Trophoblast cell (in vitro differentiated cells and primary cell): ENCODE measurements at regions not wholly inside any gene's neighbourhood (a gene's known extent, or its start where the extent isn't known, plus 50 kb on each side); places are given as distances from the start of the nearest gene placed in this dataset.
A peak's percentile ranks its signal among the peaks of the same experiment; 100 is the strongest.

Experiments used
- DNase-seq, 2 donors: peaks; one replicate each; pipeline ENCODE4 v3.0.0-alpha.2; 2016
- H2AFZ ChIP-seq: 2 replicates; pipeline ENCODE4 v1.6.1; 2013; ENCODE audit warnings: low read length, moderate library complexity, mild to moderate bottlenecking; ENCODE audit not compliant: insufficient read depth, poor library complexity
- H2AK5ac ChIP-seq: 2 replicates; pipeline ENCODE4 v1.6.1; 2013; ENCODE audit warnings: mild to moderate bottlenecking, low read length
- H2BK120ac ChIP-seq: 2 replicates; pipeline ENCODE4 v1.6.1; 2013; ENCODE audit warnings: low read length, mild to moderate bottlenecking, moderate library complexity; ENCODE audit not compliant: insufficient read depth, poor library complexity
- H2BK12ac ChIP-seq: 2 replicates; pipeline ENCODE4 v1.6.1; 2013; ENCODE audit warnings: mild to moderate bottlenecking, low read length, moderate library complexity
- H2BK5ac ChIP-seq: 2 replicates; pipeline ENCODE4 v1.6.1; 2013; ENCODE audit warnings: low read length, low read depth, moderate library complexity, mild to moderate bottlenecking; ENCODE audit not compliant: poor library complexity
- H3K14ac ChIP-seq: 2 replicates; pipeline ENCODE4 v1.6.1; 2013; ENCODE audit warnings: mild to moderate bottlenecking, low read length
- H3K18ac ChIP-seq: 2 replicates; pipeline ENCODE4 v1.6.1; 2013; ENCODE audit warnings: mild to moderate bottlenecking, low read length
- H3K23ac ChIP-seq: 2 replicates; pipeline ENCODE4 v1.6.1; 2013; ENCODE audit warnings: low read length
- H3K27ac ChIP-seq: 2 replicates; pipeline ENCODE4 v1.5.1; 2013; ENCODE audit warnings: low read depth, mild to moderate bottlenecking, inconsistent platforms, low read length, moderate library complexity
- H3K27me3 ChIP-seq: 2 replicates; pipeline ENCODE4 v1.6.1; 2013; ENCODE audit warnings: inconsistent platforms, mild to moderate bottlenecking, low read length, moderate library complexity; ENCODE audit not compliant: insufficient read depth
- H3K36me3 ChIP-seq, 2 experiments: 1 replicate in 1 of 2; 2 replicates in 1 of 2; pipeline ENCODE4 v1.6.1; 2013; ENCODE audit warnings: low read length in 2 of 2, mild to moderate bottlenecking in 2 of 2, moderate library complexity in 1 of 2; ENCODE audit not compliant: insufficient read depth in 2 of 2, control insufficient read depth in 1 of 2
- H3K4ac ChIP-seq: 2 replicates; pipeline ENCODE4 v1.6.1; 2013; ENCODE audit warnings: low read depth, mild to moderate bottlenecking, low read length, moderate library complexity
- H3K4me1 ChIP-seq, 2 experiments: 1 replicate in 1 of 2; 2 replicates in 1 of 2; pipeline ENCODE4 v1.6.1; 2013; ENCODE audit warnings: low read length in 2 of 2, mild to moderate bottlenecking in 2 of 2, moderate library complexity in 1 of 2; ENCODE audit not compliant: insufficient read depth in 2 of 2, control insufficient read depth in 1 of 2
- H3K4me2 ChIP-seq: 2 replicates; pipeline ENCODE4 v1.6.1; 2013; ENCODE audit warnings: inconsistent platforms, mild to moderate bottlenecking, low read length, moderate library complexity
- H3K4me3 ChIP-seq: 2 replicates; pipeline ENCODE4 v1.5.1; 2013; ENCODE audit warnings: mild to moderate bottlenecking, low read depth, low read length, inconsistent platforms
- H3K79me1 ChIP-seq: one replicate; pipeline ENCODE4 v1.6.1; 2013; ENCODE audit warnings: low read length
- H3K79me2 ChIP-seq: 2 replicates; pipeline ENCODE4 v1.6.1; 2013; ENCODE audit warnings: low read length, mild to moderate bottlenecking; ENCODE audit not compliant: control insufficient read depth, insufficient read depth, poor library complexity
- H3K9ac ChIP-seq: 2 replicates; pipeline ENCODE4 v1.6.1; 2013; ENCODE audit warnings: mild to moderate bottlenecking, low read length
- H3K9me3 ChIP-seq: 2 replicates; pipeline ENCODE4 v1.6.1; 2013; ENCODE audit warnings: low read depth, mild to moderate bottlenecking, control low read depth, inconsistent platforms, low read length; ENCODE audit not compliant: insufficient read depth
- H4K12ac ChIP-seq: 2 replicates; pipeline ENCODE4 v1.6.1; 2013; ENCODE audit warnings: low read depth, mild to moderate bottlenecking, low read length, moderate library complexity
- H4K8ac ChIP-seq: 2 replicates; pipeline ENCODE4 v1.6.1; 2013; ENCODE audit warnings: low read depth, mild to moderate bottlenecking, low read length, moderate library complexity
- H4K91ac ChIP-seq: one replicate; pipeline ENCODE4 v1.6.1; 2013; ENCODE audit warnings: low read depth, mild to moderate bottlenecking, low read length, moderate library complexity
- WGBS: extraction: QIAGEN DNeasy Blood & Tissue Kit; methylation state at CpG from one replicate; pipeline ENCODE4 v1.1.7; 2013; ENCODE audit warnings: missing lambda C conversion rate; ENCODE audit not compliant: insufficient read length, insufficient coverage; ENCODE audit errors: extremely low coverage; 5-methylcytosine and 5-hydroxymethylcytosine counted together

GRCh38 chr4:162981823-162982222 lies 184.9 kb downstream of the NAF1 start:
- H3K4me3 ChIP-seq: no peak overlapping the region
- no peak overlapping the region for H2BK5ac ChIP-seq
- no CpG with 5 or more reads among the region's 2 CpGs for WGBS

DNA sequence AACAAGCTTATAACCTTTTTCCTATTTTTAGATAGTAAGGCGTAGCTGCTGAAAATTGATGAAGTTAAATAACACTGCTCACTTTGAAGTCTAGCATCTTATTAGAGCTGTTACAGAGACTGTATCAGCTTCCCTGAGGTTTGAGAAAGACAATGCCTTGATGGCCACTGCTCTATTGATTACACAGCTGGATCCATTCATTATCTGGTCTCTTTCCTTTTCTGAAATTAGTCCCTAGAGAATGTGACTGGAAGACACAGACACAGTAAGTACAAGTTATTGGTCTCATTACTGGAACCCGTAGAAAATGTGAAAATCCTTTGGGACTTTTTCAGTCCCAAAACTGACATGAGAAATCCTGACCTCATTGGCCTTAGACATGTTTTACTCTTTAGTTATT lies 188.3 kb downstream of the NAF1 start:
- no peaks in the 10 kb centered on the region for H3K79me1 ChIP-seq
- H2BK120ac ChIP-seq: no peak overlapping the region
- H3K4me3 ChIP-seq: no peak overlapping the region
- no peaks in the 10 kb centered on the region for H3K4me1 ChIP-seq
- no peak overlapping the region for H3K27ac ChIP-seq
- H4K12ac ChIP-seq: no peak overlapping the region
- no peak overlapping the region for H3K14ac ChIP-seq
- H2BK5ac ChIP-seq: no peak overlapping the region
- no peak overlapping the region for H2AK5ac ChIP-seq
- H3K79me2 ChIP-seq: no peaks in the 10 kb centered on the region
- H3K23ac ChIP-seq: no peak overlapping the region
- H4K91ac ChIP-seq: no peak overlapping the region
- H2AFZ ChIP-seq: no peak overlapping the region
- no peaks in the 10 kb centered on the region for H3K36me3 ChIP-seq
- no peak overlapping the region for H3K4ac ChIP-seq
- H3K4me2 ChIP-seq: no peak overlapping the region
- no peak overlapping the region for H3K18ac ChIP-seq
- no peak for DNase-seq
- H3K9ac ChIP-seq: no peak overlapping the region
- no peaks in the 10 kb centered on the region for H3K27me3 ChIP-seq
- no CpG with 5 or more reads among the region's 2 CpGs for WGBS
- no peak overlapping the region for H2BK12ac ChIP-seq
- no peaks in the 10 kb centered on the region for H3K9me3 ChIP-seq
- H4K8ac ChIP-seq: no peak overlapping the region

More at GRCh38 chr4:162981823-162982222, 184.9 kb downstream of the NAF1 start:
- H3K27ac ChIP-seq: no peak overlapping the region
- H2BK12ac ChIP-seq: no peak overlapping the region
- H2AK5ac ChIP-seq: no peak overlapping the region
- peaks cover 5% of the 10 kb centered on the region for H3K9me3 ChIP-seq
- H3K79me1 ChIP-seq: no peaks in the 10 kb centered on the region
- H3K27me3 ChIP-seq: no peaks in the 10 kb centered on the region
- H3K4me1 ChIP-seq: no peaks in the 10 kb centered on the region
- H3K23ac ChIP-seq: no peak overlapping the region
- no peaks in the 10 kb centered on the region for H3K79me2 ChIP-seq
- no peak overlapping the region for H3K14ac ChIP-seq
- no peak overlapping the region for H2AFZ ChIP-seq
- no peak overlapping the region for H2BK120ac ChIP-seq
- no peak overlapping the region for H4K91ac ChIP-seq
- H3K36me3 ChIP-seq: no peaks in the 10 kb centered on the region
- no peak overlapping the region for H3K4ac ChIP-seq
- no peak overlapping the region for H4K12ac ChIP-seq
- DNase-seq: no peak
- no peak overlapping the region for H3K4me2 ChIP-seq
- H4K8ac ChIP-seq: no peak overlapping the region
- no peak overlapping the region for H3K9ac ChIP-seq
- H3K18ac ChIP-seq: no peak overlapping the region

DNA sequence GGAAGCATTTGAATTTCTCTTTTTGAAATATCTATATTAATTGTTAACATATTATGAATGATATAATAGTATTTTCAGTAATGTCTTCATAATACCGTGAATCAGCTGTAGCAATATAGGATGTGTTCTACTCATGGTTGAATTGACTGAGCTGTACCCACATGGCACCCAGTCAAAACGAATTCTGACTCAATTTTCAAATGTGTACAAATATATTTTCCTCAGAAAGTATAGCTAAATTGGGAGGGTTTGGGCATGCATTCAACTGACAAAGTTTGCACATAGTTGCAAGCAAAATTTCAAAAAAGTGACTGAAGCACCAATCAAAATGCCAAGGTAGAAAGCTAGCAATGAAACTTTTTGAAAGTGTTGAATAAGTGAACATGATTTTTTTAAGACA lies 188.9 kb downstream of the NAF1 start:
- Histone ChIP-seq H3K23ac (no peak overlapping the region), H3K79me2 (no peaks in the 10 kb centered on the region), H3K79me1 (no peaks in the 10 kb centered on the region), H3K9me3 (no peaks in the 10 kb centered on the region), H2AFZ (no peak overlapping the region), H3K4ac (no peak overlapping the region), H3K9ac (no peak overlapping the region), H2BK120ac (no peak overlapping the region), H4K12ac (no peak overlapping the region), H3K27ac (no peak overlapping the region), H4K8ac (no peak overlapping the region), H2AK5ac (no peak overlapping the region), H3K4me2 (no peak overlapping the region), H3K27me3 (no peaks in the 10 kb centered on the region), H3K14ac (no peak overlapping the region), H2BK12ac (no peak overlapping the region), H3K4me3 (no peak overlapping the region), H3K36me3 (no peaks in the 10 kb centered on the region), H2BK5ac (no peak overlapping the region), H4K91ac (no peak overlapping the region), H3K4me1 (peaks cover 0 to under 1% of the 10 kb centered on the region in 2 experiments), H3K18ac (no peak overlapping the region)
- DNase-seq: no peak
- no CpG with 5 or more reads among the region's 2 CpGs for WGBS

DNA sequence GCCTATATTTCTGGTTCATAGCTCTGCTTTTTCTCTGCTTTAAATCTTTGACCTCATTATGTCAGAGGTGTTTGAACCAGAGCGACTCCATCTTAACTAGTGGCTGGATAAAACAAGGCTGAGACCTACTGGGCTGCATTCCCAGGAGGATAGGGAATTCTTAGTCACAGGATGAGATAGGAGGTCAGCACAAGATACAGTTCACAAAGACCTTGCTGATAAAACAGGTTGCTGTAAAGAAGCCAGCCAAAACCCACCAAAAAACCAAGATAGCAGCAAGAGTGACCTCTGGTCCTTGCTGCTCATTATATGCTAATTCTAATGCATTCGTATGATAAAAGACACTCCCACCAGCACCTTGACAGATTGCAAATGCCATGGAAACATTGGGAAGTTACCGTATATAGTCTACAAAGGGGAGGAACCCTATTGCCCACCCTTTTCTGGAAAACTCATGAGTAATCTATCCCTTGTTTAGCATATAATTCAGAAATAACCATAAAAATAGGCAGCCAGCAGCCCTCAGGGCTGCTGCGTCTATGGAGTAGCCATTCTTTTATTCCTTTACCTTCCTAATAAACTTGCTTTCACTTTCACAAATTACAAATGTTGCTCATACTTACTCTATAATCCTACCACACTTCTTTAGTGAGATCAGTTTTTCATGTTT lies 193.9 kb downstream of the NAF1 start:
- no peak overlapping the region for H3K27ac ChIP-seq
- no peak overlapping the region for H3K4ac ChIP-seq
- no peak overlapping the region for H2AK5ac ChIP-seq
- no peak overlapping the region for H4K91ac ChIP-seq
- no peak overlapping the region for H2AFZ ChIP-seq
- H3K4me3 ChIP-seq: no peak overlapping the region
- H3K79me2 ChIP-seq: no peaks in the 10 kb centered on the region
- H3K9me3 ChIP-seq: no peaks in the 10 kb centered on the region
- no peaks in the 10 kb centered on the region for H3K27me3 ChIP-seq
- H2BK120ac ChIP-seq: no peak overlapping the region
- no peak overlapping the region for H3K4me2 ChIP-seq
- peak in 1 of 2 donors; percentile 9 for DNase-seq
- no peak overlapping the region for H4K12ac ChIP-seq
- H3K36me3 ChIP-seq: no peaks in the 10 kb centered on the region
- no peak overlapping the region for H2BK12ac ChIP-seq
- no peak overlapping the region for H3K18ac ChIP-seq
- no peaks in the 10 kb centered on the region for H3K79me1 ChIP-seq
- H3K9ac ChIP-seq: no peak overlapping the region
- H3K4me1 ChIP-seq: peaks cover 0 to 3% of the 10 kb centered on the region in 2 experiments
- no peak overlapping the region for H4K8ac ChIP-seq
- no peak overlapping the region for H3K23ac ChIP-seq
- no peak overlapping the region for H3K14ac ChIP-seq
- no peak overlapping the region for H2BK5ac ChIP-seq
- WGBS: no CpG with 5 or more reads among the region's 4 CpGs
